ENCODE measurements at regions not wholly inside any gene's neighbourhood (a gene's known extent, or its start where the extent isn't known, plus 50 kb on each side); places are given as distances from the start of the nearest gene placed in this dataset.

DNA sequence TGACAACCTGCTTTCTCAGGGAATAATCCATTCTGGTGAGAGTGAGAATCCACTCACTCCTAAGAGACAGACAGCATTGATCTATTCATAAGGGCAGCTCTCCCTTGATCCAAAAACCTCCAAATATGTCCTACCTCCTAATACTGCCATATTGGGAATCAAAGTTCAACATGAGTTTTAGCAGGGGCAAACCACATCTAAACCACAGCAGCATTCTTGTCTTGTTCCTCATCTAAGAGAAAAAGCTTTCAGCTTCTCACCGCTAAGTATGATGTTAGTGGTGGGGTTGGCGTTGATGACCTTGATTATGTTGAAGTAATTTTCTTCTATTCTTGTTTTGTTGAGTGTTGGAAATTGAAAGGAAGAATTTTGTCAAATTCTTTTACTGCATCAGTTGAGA lies 69.6 kb downstream of the SERTM2 start:
- Histone ChIP-seq H3K79me2 (ENCODE audit: insufficient read depth) (no peaks in the 10 kb centered on the region), H3K27me3 (ENCODE audit: insufficient read depth) (no peaks in the 10 kb centered on the region), H3K4me2 (no peak overlapping the region), H4K20me1 (ENCODE audit: insufficient read depth) (no peaks in the 10 kb centered on the region), H3K36me3 (replicated peaks in 1 of 2; ENCODE audit: control insufficient read depth in 1 of 2, insufficient read depth in 2 of 2, low read length in 1 of 2) (no peaks in the 10 kb centered on the region), H3K9ac (no peak overlapping the region), H3K27ac (ENCODE audit: low read depth in 2 of 2, low read length in 1 of 2) (no peak overlapping the region), H3K4me1 (ENCODE audit: control insufficient read depth in 1 of 2, insufficient read depth in 2 of 2, low read depth in 1 of 2, low read length in 1 of 2) (no peaks in the 10 kb centered on the region), H2AFZ (ENCODE audit: low read depth) (no peak overlapping the region), H3K9me2 (no peaks in the 10 kb centered on the region), H3F3A (replicated peaks; ENCODE audit: insufficient read depth) (no peaks in the 10 kb centered on the region), H3K4me3 (ENCODE audit: low read depth in 2 of 2, low read length in 1 of 2) (no peak overlapping the region), H3K9me3 (no peaks in the 10 kb centered on the region)
- POLR2A ChIA-PET, result no interaction called here
- no peak for DNase-seq
- TF ChIP-seq, protein P1, sequence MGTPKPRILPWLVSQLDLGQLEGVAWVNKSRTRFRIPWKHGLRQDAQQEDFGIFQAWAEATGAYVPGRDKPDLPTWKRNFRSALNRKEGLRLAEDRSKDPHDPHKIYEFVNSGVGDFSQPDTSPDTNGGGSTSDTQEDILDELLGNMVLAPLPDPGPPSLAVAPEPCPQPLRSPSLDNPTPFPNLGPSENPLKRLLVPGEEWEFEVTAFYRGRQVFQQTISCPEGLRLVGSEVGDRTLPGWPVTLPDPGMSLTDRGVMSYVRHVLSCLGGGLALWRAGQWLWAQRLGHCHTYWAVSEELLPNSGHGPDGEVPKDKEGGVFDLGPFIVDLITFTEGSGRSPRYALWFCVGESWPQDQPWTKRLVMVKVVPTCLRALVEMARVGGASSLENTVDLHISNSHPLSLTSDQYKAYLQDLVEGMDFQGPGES (IDR thresholded peaks at IDR 0.05; ENCODE audit: low read depth, low read length), result no peak
- TF ChIP-seq EP300 (IDR thresholded peaks at IDR 0.05; ENCODE audit: borderline replicate concordance in 1 of 2, low read depth in 1 of 2, low read length in 1 of 2) (no peak), GABPA (IDR thresholded peaks at IDR 0.05; ENCODE audit: low read depth) (no peak), SMC3 (IDR thresholded peaks at IDR 0.05; ENCODE audit: low read depth, low read length) (no peak), TAF1 (IDR thresholded peaks at IDR 0.05; ENCODE audit: borderline replicate concordance, low read depth, low read length) (no peak), NFIC (IDR thresholded peaks at IDR 0.05; ENCODE audit: borderline replicate concordance) (no peak), SIN3A (IDR thresholded peaks at IDR 0.05; ENCODE audit: borderline replicate concordance, low read depth, low read length) (no peak), TCF12 (IDR thresholded peaks at IDR 0.05) (no peak), RAD21 (IDR thresholded peaks at IDR 0.05; ENCODE audit: low read length) (no peak), FOXJ3 (CRISPR knock-in tag; IDR thresholded peaks at IDR 0.05) (no peak)
- TF ChIP-seq, protein P2, sequence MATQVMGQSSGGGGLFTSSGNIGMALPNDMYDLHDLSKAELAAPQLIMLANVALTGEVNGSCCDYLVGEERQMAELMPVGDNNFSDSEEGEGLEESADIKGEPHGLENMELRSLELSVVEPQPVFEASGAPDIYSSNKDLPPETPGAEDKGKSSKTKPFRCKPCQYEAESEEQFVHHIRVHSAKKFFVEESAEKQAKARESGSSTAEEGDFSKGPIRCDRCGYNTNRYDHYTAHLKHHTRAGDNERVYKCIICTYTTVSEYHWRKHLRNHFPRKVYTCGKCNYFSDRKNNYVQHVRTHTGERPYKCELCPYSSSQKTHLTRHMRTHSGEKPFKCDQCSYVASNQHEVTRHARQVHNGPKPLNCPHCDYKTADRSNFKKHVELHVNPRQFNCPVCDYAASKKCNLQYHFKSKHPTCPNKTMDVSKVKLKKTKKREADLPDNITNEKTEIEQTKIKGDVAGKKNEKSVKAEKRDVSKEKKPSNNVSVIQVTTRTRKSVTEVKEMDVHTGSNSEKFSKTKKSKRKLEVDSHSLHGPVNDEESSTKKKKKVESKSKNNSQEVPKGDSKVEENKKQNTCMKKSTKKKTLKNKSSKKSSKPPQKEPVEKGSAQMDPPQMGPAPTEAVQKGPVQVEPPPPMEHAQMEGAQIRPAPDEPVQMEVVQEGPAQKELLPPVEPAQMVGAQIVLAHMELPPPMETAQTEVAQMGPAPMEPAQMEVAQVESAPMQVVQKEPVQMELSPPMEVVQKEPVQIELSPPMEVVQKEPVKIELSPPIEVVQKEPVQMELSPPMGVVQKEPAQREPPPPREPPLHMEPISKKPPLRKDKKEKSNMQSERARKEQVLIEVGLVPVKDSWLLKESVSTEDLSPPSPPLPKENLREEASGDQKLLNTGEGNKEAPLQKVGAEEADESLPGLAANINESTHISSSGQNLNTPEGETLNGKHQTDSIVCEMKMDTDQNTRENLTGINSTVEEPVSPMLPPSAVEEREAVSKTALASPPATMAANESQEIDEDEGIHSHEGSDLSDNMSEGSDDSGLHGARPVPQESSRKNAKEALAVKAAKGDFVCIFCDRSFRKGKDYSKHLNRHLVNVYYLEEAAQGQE (IDR thresholded peaks at IDR 0.05; ENCODE audit: low read depth, low read length), result no peak
- CTCF ChIA-PET, result no interaction called here
- 63% methylated on average over 2 of the region's 2 CpGs for WGBS (ENCODE audit: low lambda C conversion rate)

DNA sequence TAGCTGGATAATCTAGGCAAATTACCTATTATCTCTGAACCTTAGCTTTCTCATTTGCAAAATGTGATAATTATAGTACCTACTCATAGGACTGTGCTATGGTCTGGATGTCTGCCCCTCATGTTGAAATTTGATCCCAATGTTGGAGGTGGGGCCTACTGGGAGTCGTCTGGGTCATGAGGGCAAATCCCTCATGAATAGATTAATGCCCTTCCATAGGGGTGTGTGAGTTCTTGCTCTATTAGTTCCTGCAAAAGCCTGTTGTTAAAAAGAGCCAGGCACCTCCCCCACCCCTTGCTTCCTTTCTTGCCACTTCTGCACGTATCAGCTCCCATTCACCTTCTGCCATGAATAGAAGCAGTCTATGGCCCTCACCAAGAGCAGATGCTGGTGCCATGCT lies 73.9 kb downstream of the SERTM2 start:
- Histone ChIP-seq H3K27me3 (ENCODE audit: insufficient read depth) (no peaks in the 10 kb centered on the region), H3K9me3 (no peaks in the 10 kb centered on the region), H4K20me1 (ENCODE audit: insufficient read depth) (no peaks in the 10 kb centered on the region), H3F3A (replicated peaks; ENCODE audit: insufficient read depth) (no peaks in the 10 kb centered on the region), H3K4me3 (ENCODE audit: low read depth in 2 of 2, low read length in 1 of 2) (no peak overlapping the region), H3K9me2 (no peaks in the 10 kb centered on the region), H3K79me2 (ENCODE audit: insufficient read depth) (no peaks in the 10 kb centered on the region), H3K27ac (ENCODE audit: low read depth in 2 of 2, low read length in 1 of 2) (no peak overlapping the region), H3K4me2 (no peak overlapping the region), H3K9ac (no peak overlapping the region), H3K36me3 (replicated peaks in 1 of 2; ENCODE audit: control insufficient read depth in 1 of 2, insufficient read depth in 2 of 2, low read length in 1 of 2) (no peaks in the 10 kb centered on the region), H2AFZ (ENCODE audit: low read depth) (no peak overlapping the region), H3K4me1 (ENCODE audit: control insufficient read depth in 1 of 2, insufficient read depth in 2 of 2, low read depth in 1 of 2, low read length in 1 of 2) (no peaks in the 10 kb centered on the region)
- ChIA-PET POLR2A (no interaction called here), CTCF (no interaction called here)
- WGBS (ENCODE audit: low lambda C conversion rate), result 25% methylated on average over 2 of the region's 2 CpGs
- no peak for DNase-seq
- TF ChIP-seq TAF1 (IDR thresholded peaks at IDR 0.05; ENCODE audit: borderline replicate concordance, low read depth, low read length), result no peak
- TF ChIP-seq, protein P3, sequence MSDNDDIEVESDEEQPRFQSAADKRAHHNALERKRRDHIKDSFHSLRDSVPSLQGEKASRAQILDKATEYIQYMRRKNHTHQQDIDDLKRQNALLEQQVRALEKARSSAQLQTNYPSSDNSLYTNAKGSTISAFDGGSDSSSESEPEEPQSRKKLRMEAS (IDR thresholded peaks at IDR 0.05; ENCODE audit: low read depth), result no peak
- TF ChIP-seq, protein P2 (IDR thresholded peaks at IDR 0.05; ENCODE audit: low read depth, low read length), result no peak
- TF ChIP-seq JUND (IDR thresholded peaks at IDR 0.05), result no peak
- TF ChIP-seq YY1 (IDR thresholded peaks at IDR 0.05; ENCODE audit: low read depth), result no peak
- no peak for TF ChIP-seq ELF1 (IDR thresholded peaks at IDR 0.05)
- TF ChIP-seq SMC3 (IDR thresholded peaks at IDR 0.05; ENCODE audit: low read depth, low read length), result no peak
- TF ChIP-seq, protein P4, sequence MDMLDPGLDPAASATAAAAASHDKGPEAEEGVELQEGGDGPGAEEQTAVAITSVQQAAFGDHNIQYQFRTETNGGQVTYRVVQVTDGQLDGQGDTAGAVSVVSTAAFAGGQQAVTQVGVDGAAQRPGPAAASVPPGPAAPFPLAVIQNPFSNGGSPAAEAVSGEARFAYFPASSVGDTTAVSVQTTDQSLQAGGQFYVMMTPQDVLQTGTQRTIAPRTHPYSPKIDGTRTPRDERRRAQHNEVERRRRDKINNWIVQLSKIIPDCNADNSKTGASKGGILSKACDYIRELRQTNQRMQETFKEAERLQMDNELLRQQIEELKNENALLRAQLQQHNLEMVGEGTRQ (IDR thresholded peaks at IDR 0.05; ENCODE audit: borderline replicate concordance, low read depth, low read length), result no peak
- no peak for TF ChIP-seq MEF2A (IDR thresholded peaks at IDR 0.05; ENCODE audit: borderline replicate concordance, low read depth)
- TF ChIP-seq, protein P1 (IDR thresholded peaks at IDR 0.05; ENCODE audit: low read depth, low read length), result no peak
- TF ChIP-seq RAD21 (IDR thresholded peaks at IDR 0.05; ENCODE audit: low read length), result no peak

Data from SK-N-SH (cell line).